Duodenal mucosa (tissue), 2 donors: ENCODE measurements at regions not wholly inside any gene's neighbourhood (a gene's known extent, or its start where the extent isn't known, plus 50 kb on each side); places are given as distances from the start of the nearest gene placed in this dataset.
"Not testable (repeated sequence)": the region's sequence is repeated elsewhere in the genome, so short reads cannot be mapped to it uniquely, and the experiment has no call there.

Source experiments
- H3K27ac ChIP-seq: one replicate; pipeline ENCODE4 v1.7.0; 2013; ENCODE audit warnings: low read depth, low read length
- H3K27me3 ChIP-seq, 2 donors: one replicate each; pipeline ENCODE4 v1.7.0; 2013; ENCODE audit warnings: low read length in 2 of 2, control low read depth in 1 of 2; ENCODE audit not compliant: insufficient read depth in 2 of 2, control insufficient read depth in 1 of 2
- H3K36me3 ChIP-seq, 2 donors: one replicate each; pipeline ENCODE4 v1.7.0; 2013; ENCODE audit warnings: low read length in 2 of 2, control low read depth in 1 of 2; ENCODE audit not compliant: insufficient read depth in 2 of 2, control insufficient read depth in 1 of 2
- H3K4me1 ChIP-seq, 2 donors: one replicate each; pipeline ENCODE4 v1.7.0; 2013; ENCODE audit warnings: low read length in 2 of 2, control low read depth in 1 of 2; ENCODE audit not compliant: insufficient read depth in 2 of 2, control insufficient read depth in 1 of 2
- H3K4me3 ChIP-seq, 2 donors: one replicate each; pipeline ENCODE4 v1.7.0; 2013; ENCODE audit warnings: low read length in 2 of 2, low read depth in 1 of 2
- H3K9ac ChIP-seq, 2 donors: one replicate each; pipeline ENCODE4 v1.7.0; 2013; ENCODE audit warnings: low read length in 2 of 2, low read depth in 1 of 2
- H3K9me3 ChIP-seq, 2 donors: one replicate each; pipeline ENCODE4 v1.7.0; 2013; ENCODE audit warnings: low read length in 2 of 2, control low read depth in 1 of 2; ENCODE audit not compliant: control insufficient read depth in 1 of 2

DNA sequence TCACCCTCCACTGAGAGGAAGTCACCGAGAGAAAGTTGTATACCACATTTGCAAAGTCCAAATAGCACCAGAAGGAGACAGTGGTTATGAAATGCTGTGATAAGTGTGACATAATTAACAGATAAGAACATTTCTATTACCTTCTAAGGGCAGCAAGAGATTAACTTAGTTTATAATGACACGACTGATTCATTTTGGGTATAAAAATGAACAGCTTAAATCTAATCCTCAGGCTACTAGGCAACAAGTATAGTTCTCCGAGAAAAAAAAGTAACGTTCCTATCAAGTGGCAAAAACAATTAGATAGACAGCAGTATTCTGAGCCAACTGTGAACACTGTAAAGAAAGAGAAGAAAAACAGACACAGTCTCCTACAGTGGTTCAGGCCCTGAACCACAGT is 431.2 kb upstream of the GRAMD2B start:
- Histone ChIP-seq H3K4me3 (no peak overlapping the region), H3K9ac (no peak overlapping the region), H3K36me3 (no peaks in the 10 kb centered on the region), H3K9me3 (no peaks in the 10 kb centered on the region), H3K4me1 (no peaks in the 10 kb centered on the region), H3K27ac (no peak overlapping the region), H3K27me3 (no peaks in the 10 kb centered on the region)

- H3K36me3 ChIP-seq, H3K9me3 ChIP-seq, H3K27me3 ChIP-seq, H3K9ac ChIP-seq, H3K4me3 ChIP-seq, H3K27ac ChIP-seq, H3K4me1 ChIP-seq: not testable (repeated sequence)
These were observed 423.8 kb upstream of the GRAMD2B start for GRCh38 chr5:125999271-126000030.

- H3K27ac ChIP-seq = no peak overlapping the region
- H3K9me3 ChIP-seq = no peaks in the 10 kb centered on the region
- no peaks in the 10 kb centered on the region for H3K4me1 ChIP-seq
- no peak overlapping the region for H3K9ac ChIP-seq
- H3K4me3 ChIP-seq = no peak overlapping the region
- H3K36me3 ChIP-seq = no peaks in the 10 kb centered on the region
- no peaks in the 10 kb centered on the region for H3K27me3 ChIP-seq
These were observed 422.7 kb upstream of the GRAMD2B start for GRCh38 chr5:126000507-126000906.

DNA sequence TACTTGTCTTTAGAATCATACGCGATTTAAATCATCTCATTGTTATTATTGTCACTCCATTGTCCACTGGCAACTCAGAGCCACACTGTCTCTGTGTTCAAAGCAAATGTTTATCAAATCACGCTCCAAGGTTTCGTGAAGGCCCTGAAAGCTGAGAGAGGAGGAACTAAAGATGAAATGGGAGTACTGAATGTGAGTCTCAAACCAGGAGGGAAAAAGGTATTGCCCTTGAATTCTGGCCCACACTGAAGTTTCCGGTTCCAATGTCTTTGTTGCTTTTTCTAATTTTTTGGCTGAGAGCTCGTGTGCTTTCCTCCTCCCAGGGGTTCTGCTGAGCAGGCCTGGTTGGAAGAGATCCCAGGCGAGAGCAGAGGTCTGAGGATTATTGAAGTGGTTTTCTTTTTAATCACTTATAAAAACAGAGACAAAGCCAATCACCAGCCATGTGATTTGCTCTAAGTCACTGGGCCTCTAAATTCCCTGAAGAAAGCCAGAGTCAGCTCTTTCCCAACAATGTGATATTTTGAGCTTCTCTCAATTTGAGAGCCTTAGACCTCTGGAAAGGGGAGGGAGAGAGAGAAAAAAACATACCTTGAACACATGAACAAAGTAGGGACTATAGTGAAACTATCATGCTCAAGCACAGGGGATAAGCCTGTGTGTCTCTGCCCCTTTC is 420.8 kb upstream of the GRAMD2B start:
- Histone ChIP-seq H3K4me3 (no peak overlapping the region), H3K9ac (no peak overlapping the region), H3K27ac (no peak overlapping the region), H3K27me3 (no peaks in the 10 kb centered on the region), H3K4me1 (no peaks in the 10 kb centered on the region), H3K9me3 (no peaks in the 10 kb centered on the region), H3K36me3 (no peaks in the 10 kb centered on the region)

- H3K4me1 ChIP-seq = no peaks in the 10 kb centered on the region
- no peak overlapping the region for H3K27ac ChIP-seq
- H3K36me3 ChIP-seq = no peaks in the 10 kb centered on the region
- H3K9ac ChIP-seq = no peak overlapping the region
- H3K9me3 ChIP-seq = no peaks in the 10 kb centered on the region
- H3K27me3 ChIP-seq = no peaks in the 10 kb centered on the region
- no peak overlapping the region for H3K4me3 ChIP-seq
These were observed 419.9 kb upstream of the GRAMD2B start for GRCh38 chr5:126003309-126003708.

DNA sequence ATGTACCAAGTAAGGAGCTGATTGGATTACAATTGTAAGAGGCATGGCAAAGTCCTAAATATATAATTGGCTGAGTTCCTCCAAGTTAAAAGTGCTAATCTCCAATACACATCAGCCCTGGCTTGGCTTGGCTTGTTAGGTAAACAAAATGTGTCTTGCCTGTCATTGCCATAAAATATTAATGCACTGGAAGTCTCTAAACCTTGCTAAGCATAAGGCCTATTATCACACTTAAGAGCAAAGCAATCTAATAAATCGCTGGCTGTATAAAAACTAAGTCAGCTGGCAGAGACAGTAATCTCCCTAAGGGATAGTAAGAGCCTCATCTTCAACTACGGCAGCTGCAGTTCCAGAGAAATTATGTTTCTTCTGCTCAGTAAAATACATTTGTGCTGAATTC is 418.6 kb upstream of the GRAMD2B start:
- Histone ChIP-seq H3K36me3 (no peaks in the 10 kb centered on the region), H3K4me3 (no peak overlapping the region), H3K9ac (no peak overlapping the region), H3K4me1 (no peaks in the 10 kb centered on the region), H3K9me3 (no peaks in the 10 kb centered on the region), H3K27ac (no peak overlapping the region), H3K27me3 (no peaks in the 10 kb centered on the region)

DNA sequence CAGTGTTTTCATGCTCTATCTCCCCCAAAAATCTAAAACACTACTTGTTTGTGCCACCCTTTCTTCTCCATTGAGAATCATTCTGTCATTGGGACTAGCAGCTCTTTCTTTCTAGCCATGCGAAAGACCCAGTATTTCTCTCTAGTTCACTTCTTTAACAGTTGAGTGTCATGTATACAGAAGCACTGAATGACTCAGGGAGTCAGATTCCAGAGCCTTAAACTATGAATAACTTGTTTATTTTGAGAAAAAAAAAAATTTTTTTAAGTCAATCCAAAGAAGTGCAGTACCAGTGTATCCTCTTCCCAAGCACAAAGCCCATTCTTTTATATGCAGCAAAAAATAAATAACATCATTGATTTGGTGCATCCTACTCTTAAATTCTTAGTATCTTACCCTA is 415.4 kb upstream of the GRAMD2B start:
- Histone ChIP-seq H3K27me3 (no peaks in the 10 kb centered on the region), H3K27ac (no peak overlapping the region), H3K4me1 (no peaks in the 10 kb centered on the region), H3K4me3 (no peak overlapping the region), H3K9ac (no peak overlapping the region), H3K36me3 (no peaks in the 10 kb centered on the region), H3K9me3 (no peaks in the 10 kb centered on the region)

DNA sequence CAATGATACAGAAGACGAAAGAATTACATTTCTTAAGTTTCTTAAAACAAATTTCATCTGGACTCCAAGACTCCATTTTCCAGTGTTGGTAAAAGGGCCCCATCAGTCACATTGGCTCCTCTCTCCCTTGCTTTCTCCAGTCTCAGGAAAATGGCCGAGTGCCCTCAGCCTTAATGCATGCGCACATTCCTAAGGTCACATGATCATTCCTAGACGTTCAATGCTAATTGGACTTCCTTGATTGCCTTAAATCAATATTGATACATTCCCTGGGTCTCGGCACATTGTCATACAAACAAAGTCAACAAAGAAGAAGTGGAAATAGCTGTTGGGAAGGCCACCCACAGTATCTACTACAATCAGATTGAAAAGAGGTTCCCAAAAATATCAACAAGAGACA is 413.6 kb upstream of the GRAMD2B start:
- no peaks in the 10 kb centered on the region for H3K36me3 ChIP-seq
- no peaks in the 10 kb centered on the region for H3K27me3 ChIP-seq
- no peak overlapping the region for H3K4me3 ChIP-seq
- no peak overlapping the region for H3K27ac ChIP-seq
- no peak overlapping the region for H3K9ac ChIP-seq
- no peaks in the 10 kb centered on the region for H3K4me1 ChIP-seq
- no peaks in the 10 kb centered on the region for H3K9me3 ChIP-seq

GRCh38 chr5:126011526-126011925 is 411.7 kb upstream of the GRAMD2B start:
- not testable (repeated sequence) for H3K9ac ChIP-seq, H3K27me3 ChIP-seq, H3K27ac ChIP-seq, H3K36me3 ChIP-seq, H3K4me3 ChIP-seq, H3K4me1 ChIP-seq, H3K9me3 ChIP-seq

DNA sequence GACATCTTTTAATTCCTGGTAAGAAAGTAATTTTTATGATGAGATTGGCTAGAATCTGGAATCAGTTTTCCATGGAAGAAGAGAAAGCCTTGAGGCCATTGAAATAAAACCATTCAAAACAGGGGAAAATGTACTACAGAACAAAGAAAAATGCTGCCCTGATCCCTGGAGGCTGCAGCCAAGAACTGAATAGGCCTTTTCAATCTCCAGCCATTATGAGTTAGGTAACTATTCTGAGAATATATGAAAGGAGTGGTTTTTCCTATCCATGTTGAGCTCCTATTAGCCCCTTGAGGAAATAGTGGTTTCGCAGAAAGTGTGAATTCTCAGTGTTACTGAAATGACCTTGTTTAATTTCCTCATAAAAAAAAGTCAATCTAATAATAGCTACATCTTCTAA is 408.5 kb upstream of the GRAMD2B start:
- Histone ChIP-seq H3K4me3 (no peak overlapping the region), H3K9ac (no peak overlapping the region), H3K4me1 (no peaks in the 10 kb centered on the region), H3K9me3 (no peaks in the 10 kb centered on the region), H3K27ac (no peak overlapping the region), H3K27me3 (no peaks in the 10 kb centered on the region), H3K36me3 (no peaks in the 10 kb centered on the region)
